SK-N-SH (cell line): ENCODE measurements at regions not wholly inside any gene's neighbourhood (a gene's known extent, or its start where the extent isn't known, plus 50 kb on each side); places are given as distances from the start of the nearest gene placed in this dataset.

Source experiments
- CTCF ChIA-PET: fragments of 300-600, 350-600 bp; formaldehyde crosslinking; extraction: SDS; loops from one replicate; lab custom pipeline; 2021; lab: Yijun Ruan, JAX
- POLR2A ChIA-PET: fragments of 350-600 bp; sonication (Branson Sonifier 250); formaldehyde crosslinking; extraction: SDS; loops from one replicate; lab custom pipeline; 2020; ENCODE audit warnings: antibody characterized with exemption, inconsistent platforms; lab: Yijun Ruan, JAX
- DNase-seq: peaks from one replicate; pipeline ENCODE4 v3.0.0; 2012
- H2AFZ ChIP-seq: fragments of 200-600 bp; sonication (generic); 2 replicates; pipeline ENCODE4 v1.8.1; 2016; ENCODE audit warnings: antibody characterized with exemption, mild to moderate bottlenecking, low read depth
- H3F3A ChIP-seq: fragments of 200-600 bp; sonication (generic); replicated peaks from 2 replicates; pipeline ENCODE3; 2016; ENCODE audit warnings: antibody characterized with exemption, mild to moderate bottlenecking; ENCODE audit not compliant: insufficient read depth
- H3K27ac ChIP-seq, 2 experiments: fragments of 200-500 bp in 1 of 2; fragments of 200-600 bp in 1 of 2; sonication (Bioruptor generic) in 1 of 2; sonication (generic), shearing (Covaris generic) in 1 of 2; 2 replicates each; pipeline versions ENCODE4 v1.5.1 to v1.6.1; 2014 to 2016; ENCODE audit warnings: low read depth in 2 of 2, inconsistent platforms in 1 of 2, low read length in 1 of 2, mild to moderate bottlenecking in 1 of 2, mixed read lengths in 1 of 2
- H3K27me3 ChIP-seq: fragments of 200-600 bp; sonication (generic), shearing (Covaris generic); 2 replicates; pipeline ENCODE4 v1.6.1; 2016; ENCODE audit warnings: mixed run types; ENCODE audit not compliant: insufficient read depth
- H3K36me3 ChIP-seq, 2 experiments: fragments of 200-500 bp in 1 of 2; fragments of 200-600 bp in 1 of 2; sonication (Bioruptor generic) in 1 of 2; sonication (generic) in 1 of 2; replicated peaks in 1 of 2; 2 replicates each; pipeline versions ENCODE3 to v1.5.1; 2014 to 2016; ENCODE audit warnings: low read length in 1 of 2, mild to moderate bottlenecking in 1 of 2; ENCODE audit not compliant: insufficient read depth in 2 of 2, control insufficient read depth in 1 of 2
- H3K4me1 ChIP-seq, 2 experiments: fragments of 200-500 bp in 1 of 2; fragments of 200-600 bp in 1 of 2; sonication (Bioruptor generic) in 1 of 2; sonication (generic), shearing (Covaris generic) in 1 of 2; 2 replicates each; pipeline versions ENCODE4 v1.5.1 to v1.6.1; 2014 to 2016; ENCODE audit warnings: low read depth in 1 of 2, low read length in 1 of 2, mixed run types in 1 of 2; ENCODE audit not compliant: insufficient read depth in 2 of 2, control insufficient read depth in 1 of 2
- H3K4me2 ChIP-seq: fragments of 200-600 bp; sonication (generic), shearing (Covaris generic); 2 replicates; pipeline ENCODE4 v1.6.1; 2017; ENCODE audit warnings: mixed run types
- H3K4me3 ChIP-seq, 2 experiments: fragments of 200-500 bp in 1 of 2; fragments of 200-600 bp in 1 of 2; sonication (Bioruptor generic) in 1 of 2; sonication (generic), shearing (Covaris generic) in 1 of 2; 2 replicates each; pipeline versions ENCODE4 v1.5.1 to v1.8.1; 2014 to 2016; ENCODE audit warnings: low read depth in 2 of 2, inconsistent platforms in 1 of 2, low read length in 1 of 2, mild to moderate bottlenecking in 1 of 2, mixed read lengths in 1 of 2, moderate library complexity in 1 of 2
- H3K79me2 ChIP-seq: fragments of 200-600 bp; sonication (generic); 2 replicates; pipeline ENCODE4 v1.8.1; 2017; ENCODE audit warnings: mild to moderate bottlenecking; ENCODE audit not compliant: insufficient read depth
- H3K9ac ChIP-seq: fragments of 200-600 bp; sonication (generic); 2 replicates; pipeline ENCODE4 v1.6.1; 2017; ENCODE audit warnings: mixed run types
- H3K9me2 ChIP-seq: fragments of 200-600 bp; sonication (generic); 2 replicates; pipeline ENCODE4 v1.6.1; 2017; ENCODE audit warnings: mixed run types
- H3K9me3 ChIP-seq: fragments of 200-600 bp; sonication (generic); 2 replicates; pipeline ENCODE4 v1.6.1; 2017; ENCODE audit warnings: mixed run types, mild to moderate bottlenecking, moderate library complexity
- H4K20me1 ChIP-seq: fragments of 200-600 bp; sonication (generic); 2 replicates; pipeline ENCODE4 v1.6.1; 2017; ENCODE audit warnings: mild to moderate bottlenecking, mixed run types; ENCODE audit not compliant: insufficient read depth
- CHD2 ChIP-seq: fragments of 150-350 bp; IDR thresholded peaks from 2 replicates; pipeline ENCODE4 v1.6.1; 2018; ENCODE audit warnings: low read length; ENCODE audit not compliant: partially characterized antibody
- JUND ChIP-seq: IDR thresholded peaks from 2 replicates; pipeline ENCODE4 v1.4.0; 2012
- NFIC ChIP-seq: IDR thresholded peaks from 2 replicates; pipeline ENCODE4 v1.4.0; 2012; ENCODE audit warnings: borderline replicate concordance
- NRF1 ChIP-seq: IDR thresholded peaks from 2 replicates; pipeline ENCODE4 v1.6.1; 2012; ENCODE audit warnings: low read depth, mild to moderate bottlenecking, low read length
- RAD21 ChIP-seq: IDR thresholded peaks from 2 replicates; pipeline ENCODE4 v1.6.1; 2012; ENCODE audit warnings: mild to moderate bottlenecking, low read length
- RFX5 ChIP-seq: IDR thresholded peaks from 2 replicates; pipeline ENCODE4 v1.6.1; 2012; ENCODE audit warnings: mild to moderate bottlenecking, improper control_type of control experiment, low read length
- SIN3A ChIP-seq: IDR thresholded peaks from 2 replicates; pipeline ENCODE4 v1.6.1; 2012; ENCODE audit warnings: low read depth, mild to moderate bottlenecking, low read length, moderate library complexity, borderline replicate concordance
- SMC3 ChIP-seq: IDR thresholded peaks from 2 replicates; pipeline ENCODE4 v1.6.1; 2012; ENCODE audit warnings: low read depth, low read length, improper control_type of control experiment
- YY1 ChIP-seq: IDR thresholded peaks from 2 replicates; pipeline ENCODE4 v1.4.0; 2012; ENCODE audit warnings: low read depth, mild to moderate bottlenecking
- WGBS: methylation state at CpG from one replicate; pipeline ENCODE4 v1.1.6; 2017; ENCODE audit warnings: low lambda C conversion rate; 5-methylcytosine and 5-hydroxymethylcytosine counted together
- TF ChIP-seq, protein P1 (sequence below): IDR thresholded peaks from 2 replicates; pipeline ENCODE4 v1.4.0; 2012; ENCODE audit warnings: low read depth, borderline replicate concordance
- TF ChIP-seq, protein P2 (sequence below): IDR thresholded peaks from 2 replicates; pipeline ENCODE4 v1.4.0; 2012; ENCODE audit warnings: low read depth, borderline replicate concordance
- TF ChIP-seq, protein P3 (sequence below): IDR thresholded peaks from 2 replicates; pipeline ENCODE4 v1.4.0; 2012; ENCODE audit warnings: low read depth

DNA sequence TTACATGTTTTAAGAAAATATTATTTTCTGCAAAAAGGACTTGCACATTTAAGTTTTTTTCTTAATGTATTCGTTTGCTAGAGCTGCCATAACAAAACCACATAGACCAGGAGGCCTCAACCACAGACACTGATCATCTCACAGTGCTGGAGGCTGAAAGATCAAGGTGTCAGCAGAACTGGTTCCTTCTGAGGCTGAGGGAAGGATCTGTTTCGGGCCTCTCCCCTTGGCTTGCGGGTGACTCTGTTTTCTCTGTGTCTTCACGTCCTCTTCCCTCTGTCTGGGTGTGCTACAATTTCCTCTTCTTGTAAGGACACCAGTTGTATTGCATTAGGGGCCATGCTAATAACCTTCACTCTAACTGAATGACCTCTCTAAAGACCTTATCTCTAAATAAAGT, 364.2 kb downstream of the IRS2 start:
- WGBS = 85% methylated on average over 4 of the region's 4 CpGs
- no peaks in the 10 kb centered on the region for H4K20me1 ChIP-seq
- no peak overlapping the region for H2AFZ ChIP-seq
- POLR2A ChIA-PET = no interaction called here
- no peak overlapping the region for H3K4me3 ChIP-seq
- H3K27me3 ChIP-seq = no peaks in the 10 kb centered on the region
- H3F3A ChIP-seq = no peaks in the 10 kb centered on the region
- TF ChIP-seq, protein P1, sequence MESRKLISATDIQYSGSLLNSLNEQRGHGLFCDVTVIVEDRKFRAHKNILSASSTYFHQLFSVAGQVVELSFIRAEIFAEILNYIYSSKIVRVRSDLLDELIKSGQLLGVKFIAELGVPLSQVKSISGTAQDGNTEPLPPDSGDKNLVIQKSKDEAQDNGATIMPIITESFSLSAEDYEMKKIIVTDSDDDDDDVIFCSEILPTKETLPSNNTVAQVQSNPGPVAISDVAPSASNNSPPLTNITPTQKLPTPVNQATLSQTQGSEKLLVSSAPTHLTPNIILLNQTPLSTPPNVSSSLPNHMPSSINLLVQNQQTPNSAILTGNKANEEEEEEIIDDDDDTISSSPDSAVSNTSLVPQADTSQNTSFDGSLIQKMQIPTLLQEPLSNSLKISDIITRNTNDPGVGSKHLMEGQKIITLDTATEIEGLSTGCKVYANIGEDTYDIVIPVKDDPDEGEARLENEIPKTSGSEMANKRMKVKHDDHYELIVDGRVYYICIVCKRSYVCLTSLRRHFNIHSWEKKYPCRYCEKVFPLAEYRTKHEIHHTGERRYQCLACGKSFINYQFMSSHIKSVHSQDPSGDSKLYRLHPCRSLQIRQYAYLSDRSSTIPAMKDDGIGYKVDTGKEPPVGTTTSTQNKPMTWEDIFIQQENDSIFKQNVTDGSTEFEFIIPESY = no peak
- no peak for TF ChIP-seq NFIC
- no peak for TF ChIP-seq CHD2
- no peak for TF ChIP-seq JUND
- no peak for TF ChIP-seq SIN3A
- no peak for TF ChIP-seq RFX5
- no peak for TF ChIP-seq RAD21
- no peak for TF ChIP-seq NRF1
- no peak for DNase-seq
- H3K9ac ChIP-seq = no peak overlapping the region
- CTCF ChIA-PET = no interaction called here
- H3K4me2 ChIP-seq = no peak overlapping the region
- H3K9me2 ChIP-seq = no peaks in the 10 kb centered on the region
- no peaks in the 10 kb centered on the region for H3K36me3 ChIP-seq
- no peak overlapping the region for H3K27ac ChIP-seq
- peaks cover 0 to 7% of the 10 kb centered on the region in 2 experiments; a peak in 1 of 4 replicates for H3K4me1 ChIP-seq
- no peaks in the 10 kb centered on the region for H3K9me3 ChIP-seq
- no peaks in the 10 kb centered on the region for H3K79me2 ChIP-seq

DNA sequence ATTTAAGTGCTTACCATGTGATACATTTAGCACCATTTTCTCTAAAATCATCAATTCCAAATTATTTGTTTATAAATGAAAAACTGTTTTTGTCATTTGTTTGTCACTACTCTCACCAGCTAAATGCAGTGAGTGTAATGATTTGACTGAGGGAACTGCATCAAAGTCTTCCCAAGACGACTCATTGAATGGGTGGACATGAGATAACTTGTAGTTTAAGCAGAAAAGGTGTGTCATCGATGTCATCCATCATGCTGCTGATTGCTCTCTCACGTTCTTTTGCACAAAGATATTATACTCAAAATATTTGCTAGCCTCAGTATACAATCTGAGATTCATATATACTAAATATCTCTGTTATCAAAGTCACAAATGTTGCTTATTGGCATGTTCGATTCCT, 366.5 kb downstream of the IRS2 start:
- no peak for DNase-seq
- H3K27ac ChIP-seq = no peak overlapping the region
- ChIA-PET CTCF (no interaction called here), POLR2A (no interaction called here)
- no peak overlapping the region for H3K4me3 ChIP-seq
- H3K9ac ChIP-seq = no peak overlapping the region
- TF ChIP-seq SIN3A (no peak), SMC3 (no peak), NFIC (no peak), YY1 (no peak)
- TF ChIP-seq, protein P2, sequence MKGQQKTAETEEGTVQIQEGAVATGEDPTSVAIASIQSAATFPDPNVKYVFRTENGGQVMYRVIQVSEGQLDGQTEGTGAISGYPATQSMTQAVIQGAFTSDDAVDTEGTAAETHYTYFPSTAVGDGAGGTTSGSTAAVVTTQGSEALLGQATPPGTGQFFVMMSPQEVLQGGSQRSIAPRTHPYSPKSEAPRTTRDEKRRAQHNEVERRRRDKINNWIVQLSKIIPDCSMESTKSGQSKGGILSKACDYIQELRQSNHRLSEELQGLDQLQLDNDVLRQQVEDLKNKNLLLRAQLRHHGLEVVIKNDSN = no peak
- TF ChIP-seq, protein P3, sequence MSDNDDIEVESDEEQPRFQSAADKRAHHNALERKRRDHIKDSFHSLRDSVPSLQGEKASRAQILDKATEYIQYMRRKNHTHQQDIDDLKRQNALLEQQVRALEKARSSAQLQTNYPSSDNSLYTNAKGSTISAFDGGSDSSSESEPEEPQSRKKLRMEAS = no peak
- no peaks in the 10 kb centered on the region for H3F3A ChIP-seq
- H3K9me3 ChIP-seq = no peaks in the 10 kb centered on the region
- H4K20me1 ChIP-seq = no peaks in the 10 kb centered on the region
- H3K79me2 ChIP-seq = no peaks in the 10 kb centered on the region
- no peaks in the 10 kb centered on the region for H3K27me3 ChIP-seq
- H3K36me3 ChIP-seq = no peaks in the 10 kb centered on the region
- no peak overlapping the region for H3K4me2 ChIP-seq
- no peaks in the 10 kb centered on the region for H3K9me2 ChIP-seq
- peaks cover 0 to 3% of the 10 kb centered on the region in 2 experiments; a peak in 2 of 4 replicates for H3K4me1 ChIP-seq
- WGBS = 85% methylated on average over 4 of the region's 4 CpGs
- no peak overlapping the region for H2AFZ ChIP-seq
